Kidney glomerular epithelial cell (primary cell): ENCODE measurements at regions not wholly inside any gene's neighbourhood (a gene's known extent, or its start where the extent isn't known, plus 50 kb on each side); places are given as distances from the start of the nearest gene placed in this dataset.
A peak's percentile ranks its signal among the peaks of the same experiment; 100 is the strongest.
"Not testable (repeated sequence)": the region's sequence is repeated elsewhere in the genome, so short reads cannot be mapped to it uniquely, and the experiment has no call there.

Source experiments
- DNase-seq: peaks from one replicate; lab custom pipeline; 2025; lab: John Stamatoyannopoulos, UW

DNA sequence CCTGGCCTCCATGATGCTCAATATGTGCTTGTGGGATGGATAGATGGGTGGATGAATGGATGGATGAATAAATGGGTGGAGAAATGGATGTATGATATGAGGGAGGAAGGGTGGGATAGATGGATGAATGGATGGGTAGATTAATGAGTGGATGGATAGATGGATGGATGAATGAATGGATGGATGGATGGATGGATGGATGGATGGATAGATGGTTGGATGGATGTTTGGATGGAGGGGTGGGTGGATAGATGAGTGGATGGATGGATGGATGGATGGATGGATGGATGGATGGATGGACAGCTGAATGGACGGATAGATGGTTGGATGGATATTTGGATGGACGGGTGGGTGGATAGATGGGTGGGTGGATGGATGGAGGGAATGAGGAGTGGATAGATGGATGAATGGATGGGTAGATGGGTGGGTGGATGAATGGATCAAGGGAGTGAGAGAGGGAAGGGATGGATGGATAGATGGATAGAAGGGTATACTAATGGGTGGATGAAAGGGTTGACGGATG is 139.4 kb downstream of the CEBPB start:
- no peak for DNase-seq

DNA sequence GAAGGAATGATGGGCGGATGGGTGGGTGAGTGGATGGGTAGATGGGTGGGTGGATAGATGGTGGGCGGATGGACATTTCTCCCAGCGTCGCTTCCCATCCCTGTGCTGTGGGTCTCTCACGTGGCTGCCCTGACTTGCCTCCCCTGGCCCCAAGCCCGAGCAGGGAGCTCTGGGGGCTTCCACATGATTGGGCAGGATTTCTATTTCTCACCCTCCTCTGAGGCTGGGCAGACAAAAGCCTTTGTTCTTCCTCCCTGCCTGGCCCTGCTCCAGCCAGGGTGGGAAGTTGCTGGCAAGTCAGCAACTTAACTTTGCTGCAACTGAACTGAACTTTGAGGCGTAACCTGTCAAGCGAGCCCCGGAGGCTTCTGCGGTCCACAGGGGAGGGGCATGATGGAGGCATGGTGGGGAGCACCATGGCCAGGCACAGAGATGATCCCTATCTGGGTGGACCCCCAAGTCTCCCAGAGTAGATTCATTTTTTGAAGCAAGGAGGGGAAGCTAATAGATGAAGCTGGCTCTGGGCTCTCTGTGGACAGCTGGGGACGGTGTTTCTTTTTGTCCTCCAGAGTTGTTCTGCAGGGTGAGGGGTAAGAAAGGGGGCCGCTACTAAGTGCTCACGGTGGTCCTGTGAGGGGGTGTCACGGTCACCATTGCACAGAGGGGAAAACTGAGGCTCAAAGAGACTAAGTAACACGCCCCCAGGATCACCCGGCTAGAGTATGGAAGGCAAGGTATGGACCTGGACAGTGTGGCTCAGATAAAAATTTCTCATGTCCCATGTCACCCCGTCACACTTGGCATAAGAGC is 140.1 kb downstream of the CEBPB start:
- peak; percentile 27 for DNase-seq

DNA sequence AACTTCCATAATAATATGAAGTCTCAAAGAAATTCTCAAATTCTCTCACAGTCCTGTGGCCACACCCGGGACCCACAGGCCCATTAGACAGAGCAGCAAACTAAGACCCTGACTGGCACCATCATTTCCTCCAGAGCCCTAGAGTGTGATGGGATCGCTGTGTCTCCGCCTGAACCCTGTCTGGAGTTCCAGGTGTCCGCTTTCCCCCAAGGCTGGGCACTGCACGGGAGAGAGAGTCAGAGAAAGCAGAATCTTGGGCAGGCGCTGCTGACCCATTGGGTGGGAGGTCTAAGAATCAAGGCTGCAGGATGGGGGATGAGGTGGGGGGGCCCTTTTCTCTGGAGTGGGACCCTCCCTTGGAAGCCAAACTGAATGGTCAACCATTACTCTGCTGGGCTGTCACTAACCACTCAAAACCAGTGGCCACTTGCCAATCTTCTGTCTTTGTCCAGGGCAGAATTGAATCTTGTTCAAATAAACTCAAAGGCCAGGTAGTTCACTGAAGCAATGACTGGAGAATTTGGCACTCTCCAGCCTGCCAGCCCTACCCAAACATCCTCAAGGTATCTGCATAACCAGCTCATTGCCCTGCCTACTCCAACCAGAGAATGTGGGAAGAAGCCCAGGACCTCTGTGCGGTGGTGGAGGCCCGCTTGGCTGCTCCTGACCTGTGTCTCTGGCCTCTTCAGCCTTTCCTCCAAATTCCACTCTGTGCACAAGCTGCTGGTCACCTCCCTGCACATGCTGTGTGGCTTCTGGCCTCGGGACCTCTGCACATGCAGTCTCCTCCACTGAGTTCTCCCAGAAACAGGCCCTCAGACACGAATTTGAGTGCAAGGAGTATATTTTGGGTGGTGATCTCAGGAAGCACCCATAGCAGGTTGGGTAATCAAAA is 141.1 kb downstream of the CEBPB start:
- DNase-seq: no peak

DNA sequence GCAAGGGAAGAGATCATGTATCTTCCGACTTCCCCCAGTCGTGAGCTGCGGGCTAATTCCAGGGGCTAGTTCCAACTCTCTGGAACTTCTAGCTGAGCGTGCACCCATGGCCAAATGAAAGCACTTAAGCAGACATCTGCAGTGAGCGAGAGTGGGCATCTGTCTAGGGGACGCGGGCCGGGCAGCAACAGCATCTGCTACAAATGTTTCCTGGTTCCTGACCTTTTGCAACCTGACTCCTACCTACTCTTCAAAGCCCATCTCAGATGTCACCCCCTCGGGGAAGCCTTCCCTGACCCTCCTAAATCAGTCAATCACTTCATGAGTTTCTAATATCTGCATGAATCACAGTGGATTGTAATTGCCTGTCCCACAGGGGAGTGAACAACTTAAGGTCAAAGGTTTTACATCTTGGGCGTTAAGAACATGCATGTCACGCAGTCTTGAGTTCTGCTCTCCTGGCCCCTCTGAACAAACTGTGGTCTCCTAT is 141.9 kb downstream of the CEBPB start:
- DNase-seq: no peak

DNA sequence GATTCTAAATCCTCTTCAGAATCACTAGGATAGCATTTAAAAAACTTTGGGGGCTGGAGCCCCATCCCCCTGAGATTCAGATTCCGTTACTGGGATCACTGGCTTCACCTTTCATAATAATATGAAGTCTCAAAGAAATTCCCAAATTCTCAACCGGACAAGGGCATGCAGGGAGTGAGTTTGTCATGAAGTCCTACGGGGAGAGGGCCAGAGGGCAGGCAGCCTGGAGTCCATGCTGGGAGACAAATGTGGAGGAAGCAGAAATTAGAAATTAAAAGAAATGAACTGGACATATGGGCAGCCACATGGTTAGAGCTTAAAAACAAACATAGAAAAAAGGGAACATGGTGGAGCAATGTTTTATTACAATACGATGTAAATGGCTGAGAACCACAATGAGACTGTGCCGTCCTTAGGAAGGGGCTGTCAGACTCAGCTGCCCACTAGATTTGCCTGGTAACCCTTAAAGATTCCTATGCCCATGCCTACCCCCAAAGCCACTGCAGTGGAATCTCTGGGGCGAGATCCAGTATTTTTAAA is 142.6 kb downstream of the CEBPB start:
- no peak for DNase-seq

DNA sequence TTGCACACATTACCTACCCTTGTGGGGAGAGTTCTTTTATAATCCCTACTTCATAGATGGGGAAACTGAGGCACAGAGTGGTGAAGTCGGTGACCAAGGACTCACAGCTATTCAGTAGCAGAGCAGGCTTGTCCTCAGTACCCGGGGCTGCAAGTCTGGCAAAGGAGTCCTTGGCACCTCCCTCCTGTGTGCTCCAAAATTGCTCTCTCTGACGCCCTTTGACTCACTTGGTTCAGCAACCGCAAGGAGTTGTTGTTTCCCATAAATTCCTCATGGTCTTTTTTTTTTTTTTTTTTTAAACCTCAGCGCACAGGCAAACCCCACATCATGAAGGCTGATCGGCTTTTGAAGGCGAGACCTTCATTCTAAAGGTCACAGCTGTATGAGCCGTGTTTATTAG is 143.2 kb downstream of the CEBPB start:
- peak; percentile 48 for DNase-seq

DNA sequence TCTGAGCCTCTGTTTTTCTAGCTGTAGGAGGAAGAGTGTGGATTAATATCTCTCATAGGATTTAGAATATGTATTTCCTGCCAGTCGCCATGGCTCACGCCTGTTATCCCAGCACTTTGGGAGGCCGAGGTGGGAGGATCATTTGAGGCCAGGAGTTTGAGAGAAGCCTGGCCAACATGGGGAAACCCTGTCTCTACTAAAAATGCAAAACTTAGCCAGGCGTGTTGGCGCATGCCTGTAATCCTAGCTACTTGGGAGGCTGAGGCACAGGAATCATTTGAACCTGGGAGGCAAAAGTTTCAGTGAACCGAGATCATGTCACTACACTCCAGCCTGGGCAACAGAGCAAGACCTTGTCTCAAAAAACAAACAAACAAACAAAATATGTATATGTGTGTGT is 143.9 kb downstream of the CEBPB start:
- DNase-seq: not testable (repeated sequence)

DNA sequence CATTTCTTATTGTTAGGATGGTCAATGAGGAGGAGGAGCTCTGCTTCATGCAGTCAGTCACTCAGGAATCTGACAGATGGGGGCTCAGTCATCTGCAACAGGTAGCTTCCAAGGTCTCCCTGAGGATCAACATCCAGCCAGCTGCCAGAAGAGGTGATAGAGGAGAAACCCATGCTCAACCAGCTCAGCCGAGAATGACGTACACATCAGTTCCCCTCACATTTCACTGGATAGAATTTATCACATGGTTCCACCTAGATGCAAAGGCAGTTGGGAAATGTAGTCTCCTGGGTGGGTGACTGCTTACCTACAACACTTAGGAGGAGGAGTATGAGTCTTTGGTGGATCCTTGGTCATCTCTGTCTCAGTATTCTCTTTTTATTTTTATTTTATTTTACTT is 144.5 kb downstream of the CEBPB start:
- DNase-seq: peak; percentile 71

DNA sequence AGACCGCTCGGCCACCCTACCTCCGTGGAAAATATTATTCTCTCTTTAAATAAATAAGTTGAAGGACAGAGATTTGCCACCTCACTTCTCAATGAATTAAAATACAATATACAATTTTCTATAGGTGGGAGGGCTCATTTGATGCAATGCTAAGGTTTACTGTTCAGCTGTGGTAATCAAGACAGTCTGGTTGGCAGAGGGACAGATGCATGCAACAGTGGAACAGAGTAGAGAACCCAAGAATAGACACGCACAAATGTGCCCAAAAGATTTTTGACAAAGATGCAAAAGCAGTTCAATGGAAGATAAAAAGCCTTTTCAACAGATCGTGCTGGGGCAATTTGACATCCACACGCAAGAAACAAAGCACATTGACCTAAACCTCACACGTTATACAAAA is 145.2 kb downstream of the CEBPB start:
- no peak for DNase-seq

DNA sequence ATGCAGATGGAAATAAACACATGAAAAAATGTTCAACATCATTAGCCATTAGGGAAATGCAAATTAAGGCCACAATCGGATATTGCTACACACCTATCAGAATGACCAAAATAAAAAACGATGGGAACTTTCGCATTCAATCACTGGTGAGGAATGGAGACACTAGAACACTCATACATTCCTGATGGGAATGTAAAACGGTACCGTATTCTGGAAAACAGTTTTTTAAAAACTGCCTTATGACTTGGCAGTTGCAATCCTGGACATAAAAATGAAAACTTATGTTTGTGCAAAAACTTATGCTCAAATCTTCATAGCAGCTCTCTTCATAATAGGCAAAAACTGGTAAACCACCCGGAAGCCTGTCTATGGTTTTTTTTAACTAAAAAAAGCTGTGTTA is 146.0 kb downstream of the CEBPB start:
- no peak for DNase-seq

DNA sequence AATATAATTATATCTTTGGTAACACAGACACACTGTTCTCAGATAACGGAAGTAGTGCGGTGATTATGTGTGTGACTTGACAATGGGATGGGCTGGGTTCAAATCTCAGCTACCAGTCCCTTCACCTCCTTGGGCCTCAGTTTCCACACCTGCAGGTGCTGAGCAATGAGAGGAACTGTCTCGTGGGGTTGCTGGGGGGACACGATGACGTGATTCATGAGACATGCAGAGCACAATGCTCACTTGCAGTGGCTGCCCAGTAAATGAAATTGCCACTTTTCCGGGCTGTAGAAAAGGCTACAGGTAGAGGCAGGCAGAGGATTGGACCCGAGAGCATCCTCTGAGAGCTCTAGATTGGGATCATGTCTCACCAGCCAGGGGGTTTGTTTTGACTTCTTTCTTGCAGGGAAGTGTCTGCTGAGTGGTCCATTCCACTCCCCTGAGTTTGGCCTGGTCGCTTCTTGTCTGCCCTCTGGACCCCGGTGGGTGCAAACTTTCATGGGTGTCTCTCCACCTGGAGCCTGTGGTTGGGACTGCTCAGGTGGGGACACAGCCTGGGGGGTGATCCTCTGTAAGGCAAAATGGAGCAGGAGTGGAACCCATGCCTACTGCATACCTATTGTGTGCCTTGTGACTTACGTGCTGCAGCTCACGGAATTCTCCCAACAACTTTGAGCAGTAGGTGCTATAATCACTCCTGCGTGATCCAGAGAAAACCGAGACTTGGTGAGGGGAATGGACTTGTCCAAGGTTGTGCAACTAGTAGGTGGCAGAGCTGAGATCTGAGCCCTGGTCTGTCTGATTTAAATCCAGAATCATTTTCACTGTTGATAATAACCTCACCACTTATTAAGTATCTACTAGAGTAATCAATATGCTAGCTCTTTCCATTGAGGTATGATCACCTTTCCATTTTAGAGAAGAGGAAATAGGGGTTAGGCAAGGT is 147.2 kb downstream of the CEBPB start:
- no peak for DNase-seq

DNA sequence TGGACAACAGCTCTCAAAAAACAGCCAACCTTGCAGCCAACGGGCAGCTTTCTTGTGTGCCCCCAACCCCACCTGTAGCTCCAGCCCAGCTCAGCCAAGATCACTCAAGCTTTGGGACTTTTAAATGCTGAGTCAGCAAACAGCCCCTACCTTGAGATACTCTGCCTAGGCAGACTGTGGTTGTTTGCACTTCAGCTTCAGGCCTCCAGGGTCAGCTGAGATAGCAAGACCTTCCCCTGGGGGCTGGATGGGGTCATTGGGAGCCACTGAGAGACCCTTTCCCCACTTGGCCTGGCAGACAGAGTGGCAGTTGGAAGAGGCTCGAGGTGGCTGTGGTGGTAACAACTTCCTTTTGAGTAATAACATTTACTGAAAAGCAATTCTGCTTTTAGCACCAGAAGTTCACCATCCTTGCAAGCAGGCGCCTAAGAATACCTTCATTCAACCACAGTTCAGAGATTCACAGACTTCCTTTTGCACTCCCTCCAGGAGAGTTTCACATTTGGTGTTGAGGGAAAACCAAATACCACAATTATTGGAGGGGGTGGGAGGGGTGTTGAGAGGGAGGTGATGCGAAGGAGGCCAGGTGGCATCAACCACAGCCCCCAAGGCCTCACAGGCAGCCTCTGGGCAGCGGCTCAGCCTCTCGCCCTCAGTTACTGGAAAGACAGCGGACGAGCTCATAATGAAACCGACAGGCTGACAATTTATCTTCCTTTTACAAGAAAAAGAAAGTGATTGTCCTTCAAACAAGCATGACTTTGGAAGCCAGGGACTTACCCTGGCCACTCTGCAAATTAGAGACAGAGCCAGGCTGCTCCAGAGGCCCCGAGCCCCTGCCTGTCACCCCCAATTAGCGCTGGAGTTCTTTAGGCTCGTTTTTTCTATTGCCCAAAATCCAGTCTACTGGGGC is 148.1 kb downstream of the CEBPB start:
- DNase-seq: peak; percentile 23

DNA sequence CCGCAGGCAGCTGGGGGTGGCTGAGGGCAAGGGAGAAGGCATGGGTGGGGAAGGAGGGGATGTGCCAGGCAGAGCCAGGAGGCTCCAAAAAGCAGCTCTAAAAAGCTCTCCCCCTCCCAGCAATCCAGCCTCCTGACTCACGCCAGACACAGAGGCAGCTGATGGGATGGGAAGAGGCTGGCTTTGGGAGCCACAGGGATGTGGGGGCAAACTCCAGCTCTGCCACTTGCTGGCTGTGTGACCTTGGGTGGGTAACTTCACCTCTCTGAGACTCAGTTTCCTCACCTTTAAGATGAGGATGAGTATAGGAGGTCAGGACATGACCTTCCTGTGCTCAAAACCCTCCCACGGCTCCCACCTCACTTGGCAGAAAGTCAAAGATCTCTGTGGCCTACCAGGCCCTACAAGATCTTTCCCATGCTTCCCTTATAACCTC is 148.9 kb downstream of the CEBPB start:
- DNase-seq: no peak

DNA sequence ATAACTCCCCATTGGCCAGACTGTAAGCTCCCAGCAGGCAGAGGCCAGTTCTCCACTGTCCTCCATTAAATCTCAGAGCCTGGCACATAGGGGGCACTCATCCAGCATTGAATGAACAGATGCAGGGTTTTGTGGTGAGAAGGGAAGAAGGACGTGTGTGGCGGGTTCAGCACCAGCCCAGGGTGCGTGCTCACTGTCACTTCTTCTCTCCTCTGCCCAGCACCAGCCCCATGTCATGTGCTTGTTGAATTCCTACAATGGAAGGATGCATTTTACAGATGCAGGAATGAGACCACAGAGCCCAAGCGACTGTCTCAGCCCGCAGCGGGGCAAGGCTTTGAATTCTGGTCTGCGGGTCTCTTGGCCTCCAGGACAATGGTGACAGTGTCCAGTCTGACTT is 149.9 kb downstream of the CEBPB start:
- DNase-seq: no peak

DNA sequence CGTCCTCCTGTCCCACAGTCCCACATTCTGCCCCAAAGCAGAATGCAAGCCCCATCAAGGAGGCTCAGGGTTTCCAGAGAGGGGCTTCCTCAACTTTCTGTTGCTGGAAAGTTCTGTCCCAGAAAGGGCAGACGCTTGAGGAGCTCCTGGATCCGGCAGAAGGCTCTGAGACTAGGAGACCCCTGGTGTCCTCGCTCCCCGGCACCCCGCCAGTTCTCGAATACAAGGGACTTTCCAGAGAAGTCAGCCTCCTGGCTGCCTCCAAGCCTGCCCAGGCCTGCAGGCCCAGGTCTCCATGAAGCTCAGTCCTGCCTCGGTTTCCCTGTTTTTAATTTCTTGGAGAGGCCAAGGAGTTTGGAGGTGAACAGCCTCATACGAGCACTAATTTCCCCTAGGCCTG is 150.4 kb downstream of the CEBPB start:
- DNase-seq: no peak

DNA sequence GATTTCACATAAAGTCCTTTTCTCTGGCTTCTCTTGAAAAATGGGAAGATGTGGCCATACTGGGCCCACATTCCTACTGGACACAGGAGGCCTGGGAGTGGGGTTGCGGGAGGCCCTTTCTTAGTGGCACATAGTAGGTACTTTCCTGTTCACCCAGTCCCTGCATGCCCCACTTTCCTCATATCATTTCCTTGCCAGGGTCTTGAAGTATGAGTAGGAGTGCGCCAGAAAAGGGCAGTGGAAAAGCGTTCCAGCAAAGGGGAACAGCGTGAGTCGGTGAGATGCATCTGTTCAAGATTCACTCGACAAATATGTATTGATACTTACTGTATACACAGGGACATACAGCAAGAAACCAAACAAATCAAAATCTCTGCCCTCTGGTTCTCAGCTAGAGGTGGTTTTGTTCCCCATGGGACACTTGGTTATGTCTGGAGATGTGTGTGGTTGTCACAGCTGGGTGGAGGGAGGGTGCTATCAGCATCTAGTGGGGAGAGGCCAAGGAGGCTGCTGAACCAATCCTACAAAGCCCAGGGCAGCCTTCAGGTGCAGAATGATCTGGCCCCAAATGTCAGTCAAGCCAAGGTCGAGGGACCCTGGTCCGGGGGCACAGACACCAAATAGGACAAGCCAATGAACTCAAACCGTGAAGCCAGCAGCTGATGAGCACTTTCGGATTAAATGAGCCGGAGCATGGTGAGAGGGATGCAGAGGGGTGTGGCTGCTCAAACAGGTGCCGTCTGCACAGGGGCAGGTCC is 151.4 kb downstream of the CEBPB start:
- no peak for DNase-seq

DNA sequence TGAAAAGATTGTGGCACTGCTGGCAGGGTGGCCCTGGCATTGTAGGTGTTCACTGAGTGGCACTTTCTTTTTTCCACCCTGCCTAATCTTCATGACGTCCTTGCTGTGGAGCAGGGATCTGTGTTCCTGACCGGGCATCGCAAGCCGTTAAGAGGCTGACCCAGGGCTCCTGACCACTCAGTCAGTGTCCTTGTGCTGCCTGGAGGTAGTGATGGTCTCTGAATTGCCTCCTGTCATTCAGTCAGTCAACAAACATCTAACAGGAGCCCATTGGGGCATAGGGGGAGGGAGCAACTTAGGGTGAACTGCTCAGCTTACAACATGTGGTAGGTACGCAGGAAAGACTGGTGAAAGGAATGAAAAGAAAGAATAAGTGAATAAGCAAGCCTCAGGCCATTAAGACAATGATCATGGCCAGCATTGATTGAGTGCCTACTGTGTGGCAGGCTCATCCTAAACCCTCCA is 152.0 kb downstream of the CEBPB start:
- no peak for DNase-seq

DNA sequence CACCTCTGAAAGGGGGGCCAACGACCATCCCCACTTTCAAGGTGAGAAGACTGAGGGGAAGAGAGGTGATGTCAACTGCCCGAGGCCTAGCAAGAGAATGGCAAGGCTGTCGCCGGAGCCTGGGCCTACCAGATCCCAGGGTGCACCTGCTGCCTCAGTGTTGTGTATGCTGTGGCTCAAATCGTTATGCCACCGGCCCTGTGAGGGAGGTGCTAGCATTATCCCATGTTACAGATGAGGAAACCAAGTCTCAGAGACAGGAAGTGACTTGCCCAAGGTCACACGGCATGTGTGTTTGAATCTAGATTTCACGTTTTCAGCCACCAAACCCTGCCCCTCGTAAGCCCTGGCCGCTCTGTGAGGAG is 152.5 kb downstream of the CEBPB start:
- no peak for DNase-seq

DNA sequence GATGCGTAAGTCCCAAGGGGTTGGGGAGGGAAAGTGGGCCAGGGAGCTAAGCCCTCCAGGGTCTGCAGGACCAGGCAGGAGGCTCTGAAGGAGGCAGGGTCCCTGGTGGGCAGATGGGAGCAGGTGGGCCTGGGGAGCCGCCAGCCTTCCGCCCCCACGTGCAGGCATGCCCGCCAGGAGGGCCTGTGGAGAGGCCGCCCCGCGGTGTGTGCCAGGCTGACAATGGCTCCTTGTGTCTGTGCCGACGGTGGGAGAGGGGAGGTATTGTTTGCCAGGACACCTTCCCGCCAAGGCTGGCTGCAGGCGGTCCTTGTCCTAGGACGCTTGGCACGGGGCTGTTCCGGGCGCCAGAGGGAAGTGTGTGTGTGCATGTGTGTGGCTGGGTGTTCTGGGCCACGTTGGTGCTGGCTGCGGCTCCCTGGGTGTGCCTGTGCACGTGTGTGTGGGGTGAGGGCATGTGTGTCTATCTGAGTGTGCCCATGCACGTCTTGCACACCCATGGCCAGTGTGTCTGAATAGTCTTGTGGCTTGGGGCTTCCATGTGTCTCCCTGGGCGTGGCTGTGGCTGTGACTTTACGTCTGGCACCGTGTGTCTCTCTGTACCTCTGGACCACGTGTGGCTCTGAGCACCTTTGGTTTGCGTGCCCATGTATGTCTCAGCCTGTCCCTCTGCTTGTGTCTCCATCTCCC is 153.0 kb downstream of the CEBPB start:
- DNase-seq: no peak
